ENCODE measurements at regions not wholly inside any gene's neighbourhood (a gene's known extent, or its start where the extent isn't known, plus 50 kb on each side); places are given as distances from the start of the nearest gene placed in this dataset.

GRCh38 chr18:46295416-46295815 is 191.2 kb downstream of the HAUS1 start:
- ChIA-PET POLR2A (no interaction called here), CTCF (no interaction called here)

GRCh38 chr18:46296656-46297055 is 192.5 kb downstream of the HAUS1 start:
- TF ChIP-seq CTCF (IDR thresholded peaks at IDR 0.05; ENCODE audit: insufficient read depth, low read length, missing control alignments), result no peak
- ChIA-PET POLR2A (no interaction called here), CTCF (no interaction called here)
- no peak overlapping the region for H3K4me3 ChIP-seq (ENCODE audit: low read depth, low read length)
- no peak for DNase-seq (ENCODE audit: low read depth, low spot score)

More at GRCh38 chr18:46295416-46295815, 191.2 kb downstream of the HAUS1 start:
- no peak for TF ChIP-seq CTCF (IDR thresholded peaks at IDR 0.05; ENCODE audit: insufficient read depth, low read length, missing control alignments)
- no peak for DNase-seq (ENCODE audit: low read depth, low spot score)
- no peak overlapping the region for H3K4me3 ChIP-seq (ENCODE audit: low read depth, low read length)

- no peak for TF ChIP-seq CTCF (IDR thresholded peaks at IDR 0.05; ENCODE audit: insufficient read depth, low read length, missing control alignments)
- H3K4me3 ChIP-seq (ENCODE audit: low read depth, low read length), result no peak overlapping the region
- no peak for DNase-seq (ENCODE audit: low read depth, low spot score)
- ChIA-PET POLR2A (no interaction called here), CTCF (no interaction called here)
These were observed 192.9 kb downstream of the HAUS1 start for GRCh38 chr18:46297124-46297523.

- DNase-seq (ENCODE audit: low read depth, low spot score), result no peak
- ChIA-PET POLR2A (no interaction called here), CTCF (no interaction called here)
These were observed 193.4 kb downstream of the HAUS1 start for GRCh38 chr18:46297621-46298020.

GRCh38 chr18:46298511-46298910 is 194.3 kb downstream of the HAUS1 start:
- TF ChIP-seq CTCF (IDR thresholded peaks at IDR 0.05; ENCODE audit: insufficient read depth, low read length, missing control alignments), result no peak
- DNase-seq (ENCODE audit: low read depth, low spot score), result no peak
- H3K4me3 ChIP-seq (ENCODE audit: low read depth, low read length), result no peak overlapping the region
- POLR2A ChIA-PET, result no interaction called here
- CTCF ChIA-PET, result interaction anchor here (1.2 kb wide), 1 partner anchor 16 kb away, joined by 3 read pairs; no protein-coding TSS in a partner anchor

More at GRCh38 chr18:46297621-46298020, 193.4 kb downstream of the HAUS1 start:
- TF ChIP-seq CTCF (IDR thresholded peaks at IDR 0.05; ENCODE audit: insufficient read depth, low read length, missing control alignments), result no peak
- no peak overlapping the region for H3K4me3 ChIP-seq (ENCODE audit: low read depth, low read length)

GRCh38 chr18:46299465-46300008 is 195.4 kb downstream of the HAUS1 start:
- TF ChIP-seq CTCF (IDR thresholded peaks at IDR 0.05; ENCODE audit: insufficient read depth, low read length, missing control alignments), result no peak
- CTCF ChIA-PET, result interaction anchor here (1.2 kb wide), 1 partner anchor 17 kb away, joined by 3 read pairs; no protein-coding TSS in a partner anchor
- H3K4me3 ChIP-seq (ENCODE audit: low read depth, low read length), result no peak overlapping the region
- POLR2A ChIA-PET, result no interaction called here
- no peak for DNase-seq (ENCODE audit: low read depth, low spot score)
